Omental fat pad (tissue), 3 donors: ENCODE measurements at regions not wholly inside any gene's neighbourhood (a gene's known extent, or its start where the extent isn't known, plus 50 kb on each side); places are given as distances from the start of the nearest gene placed in this dataset.

Experiments
- ATAC-seq: fragments of 150-250 bp; one replicate; pipeline ENCODE4 v1.9.1; 2016; ENCODE audit warnings: mild to moderate bottlenecking, moderate library complexity; ENCODE audit not compliant: low FRiP score
- DNase-seq: peaks from one replicate; pipeline ENCODE4 v3.0.0-alpha.2; 2019; ENCODE audit warnings: low spot score
- TF ChIP-seq, protein P1 (sequence below), 3 donors: fragments of 450-650 bp; IDR thresholded peaks; one replicate each; pipeline ENCODE4 v1.5.1; 2016 to 2017; ENCODE audit warnings: antibody characterized with exemption in 3 of 3, mild to moderate bottlenecking in 3 of 3, moderate library complexity in 2 of 3

DNA sequence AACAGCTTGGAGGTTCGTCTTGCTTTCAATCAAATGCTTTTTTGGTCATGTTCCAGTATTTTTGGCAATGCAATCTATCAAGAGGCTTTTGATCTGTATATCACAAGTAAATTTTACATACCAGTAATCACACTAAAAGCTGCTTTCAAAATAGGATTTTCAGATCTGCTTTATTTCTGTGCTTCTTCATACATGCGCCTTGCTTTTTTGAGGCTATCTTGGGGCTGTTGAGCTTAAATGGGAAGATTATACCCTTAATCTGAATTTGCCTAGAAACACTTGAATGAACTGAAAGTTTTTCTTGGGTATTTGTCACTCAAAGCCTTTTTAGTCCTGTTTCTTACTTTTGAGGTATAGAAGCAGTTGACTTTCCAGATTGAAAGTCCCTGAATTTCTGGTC, 62.1 kb upstream of the DCBLD2 start:
- DNase-seq (no peak), ATAC-seq (no peak)
- TF ChIP-seq, protein P1, sequence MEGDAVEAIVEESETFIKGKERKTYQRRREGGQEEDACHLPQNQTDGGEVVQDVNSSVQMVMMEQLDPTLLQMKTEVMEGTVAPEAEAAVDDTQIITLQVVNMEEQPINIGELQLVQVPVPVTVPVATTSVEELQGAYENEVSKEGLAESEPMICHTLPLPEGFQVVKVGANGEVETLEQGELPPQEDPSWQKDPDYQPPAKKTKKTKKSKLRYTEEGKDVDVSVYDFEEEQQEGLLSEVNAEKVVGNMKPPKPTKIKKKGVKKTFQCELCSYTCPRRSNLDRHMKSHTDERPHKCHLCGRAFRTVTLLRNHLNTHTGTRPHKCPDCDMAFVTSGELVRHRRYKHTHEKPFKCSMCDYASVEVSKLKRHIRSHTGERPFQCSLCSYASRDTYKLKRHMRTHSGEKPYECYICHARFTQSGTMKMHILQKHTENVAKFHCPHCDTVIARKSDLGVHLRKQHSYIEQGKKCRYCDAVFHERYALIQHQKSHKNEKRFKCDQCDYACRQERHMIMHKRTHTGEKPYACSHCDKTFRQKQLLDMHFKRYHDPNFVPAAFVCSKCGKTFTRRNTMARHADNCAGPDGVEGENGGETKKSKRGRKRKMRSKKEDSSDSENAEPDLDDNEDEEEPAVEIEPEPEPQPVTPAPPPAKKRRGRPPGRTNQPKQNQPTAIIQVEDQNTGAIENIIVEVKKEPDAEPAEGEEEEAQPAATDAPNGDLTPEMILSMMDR (IDR thresholded peaks at IDR 0.05): no peak

- no peak for ATAC-seq
- DNase-seq: no peak
- TF ChIP-seq, protein P1 (IDR thresholded peaks at IDR 0.05): no peak
Measured at GRCh38 chr3:98962951-98963350, 61.5 kb upstream of the DCBLD2 start.

DNA sequence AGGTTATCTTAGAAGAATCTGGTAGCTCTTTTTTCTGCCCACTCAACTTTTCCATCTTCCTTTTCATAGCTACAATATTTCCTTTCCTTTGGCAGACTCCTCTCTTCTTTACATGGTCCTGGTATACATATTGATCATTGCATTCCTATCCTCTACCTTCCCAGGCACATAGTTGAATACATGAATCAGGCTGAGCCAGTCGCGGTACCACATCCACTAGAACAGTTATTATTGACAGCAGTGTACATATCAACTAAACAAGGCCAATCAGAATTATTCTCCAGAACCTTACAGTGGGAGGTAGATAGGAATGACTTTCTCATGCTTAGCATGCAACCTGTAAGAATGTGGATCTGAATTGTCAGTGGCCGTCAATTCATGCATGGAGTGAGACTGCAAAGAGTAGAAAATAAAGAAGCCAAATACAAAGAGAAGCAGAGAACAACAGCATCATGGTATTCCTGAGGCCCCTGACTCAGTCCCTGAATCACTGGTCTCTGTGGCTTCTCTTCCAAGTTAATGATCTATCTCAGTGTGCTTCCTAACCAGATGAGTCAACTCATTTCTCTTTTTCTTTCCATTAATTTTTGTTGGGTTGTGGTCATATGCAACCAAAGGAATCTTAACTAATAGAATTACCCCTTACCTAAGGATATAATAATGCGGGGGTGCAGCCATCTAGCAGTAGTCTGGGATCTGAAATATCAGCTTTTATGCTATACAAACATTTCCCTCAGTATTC, 60.9 kb upstream of the DCBLD2 start:
- DNase-seq (no peak), ATAC-seq (no peak)
- TF ChIP-seq, protein P1 (IDR thresholded peaks at IDR 0.05): no peak

DNA sequence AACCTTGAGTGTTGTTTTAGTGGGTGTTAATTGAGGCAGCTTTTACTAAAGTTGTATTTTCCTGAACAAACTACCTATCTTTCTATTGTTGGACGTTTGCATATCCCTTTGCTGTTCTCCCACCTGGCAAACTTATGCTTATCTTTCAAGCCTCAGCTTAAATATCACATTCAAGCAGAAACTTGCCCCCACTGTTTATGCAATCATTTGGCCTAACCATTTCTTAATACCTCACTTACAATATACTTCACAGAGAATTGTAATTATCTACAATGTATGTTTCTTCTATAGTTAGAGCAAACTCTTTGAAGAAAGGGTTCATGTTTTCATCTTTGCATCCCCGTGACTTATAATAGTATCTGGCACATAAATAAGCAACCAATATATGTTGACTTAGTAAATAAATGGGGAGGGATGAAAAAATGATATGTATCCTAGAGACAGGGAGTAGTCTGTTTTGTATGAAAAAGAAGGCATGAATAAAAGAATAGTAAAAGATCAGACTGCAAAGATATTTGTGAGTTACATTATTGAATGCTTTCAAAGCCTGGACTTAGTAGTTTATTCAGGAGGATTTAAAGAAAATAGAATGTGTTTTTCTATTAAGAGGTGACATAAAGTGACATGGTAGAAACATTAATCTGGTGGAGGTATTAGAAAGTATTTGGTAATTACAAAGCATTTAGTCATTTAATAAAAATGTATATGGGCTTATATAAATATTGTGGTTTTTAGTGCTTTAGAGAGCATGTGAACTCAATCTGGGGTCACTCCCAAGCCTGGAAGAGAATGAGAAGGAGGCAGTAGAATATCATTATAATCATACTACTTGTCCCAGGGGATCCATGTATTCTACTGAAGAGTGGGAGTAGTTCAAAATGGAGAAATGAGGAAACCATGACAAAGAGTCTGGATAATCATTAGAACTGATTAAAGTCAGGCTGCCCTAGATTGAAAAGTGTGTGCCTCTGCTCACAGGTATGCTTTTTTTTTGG, 60.0 kb upstream of the DCBLD2 start:
- TF ChIP-seq, protein P1 (IDR thresholded peaks at IDR 0.05): no peak
- DNase-seq (no peak), ATAC-seq (no peak)

DNA sequence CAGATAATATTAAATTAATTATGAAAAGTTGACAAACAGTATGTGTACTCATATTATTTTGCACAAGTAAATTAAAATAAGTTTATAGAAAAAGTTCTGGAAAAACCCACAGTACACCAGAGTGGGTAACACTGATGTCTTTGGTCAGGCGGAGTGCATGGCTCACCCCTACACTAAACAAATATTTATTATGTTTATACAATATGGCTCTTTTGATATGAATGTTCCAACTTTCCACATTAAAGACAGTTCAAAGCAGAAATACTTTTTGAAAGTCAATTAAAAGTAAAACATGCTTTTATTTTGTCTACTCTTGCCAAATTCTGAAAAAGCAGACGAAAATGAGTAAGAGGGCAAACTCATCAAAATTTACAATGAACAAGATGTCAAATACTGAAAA, 56.2 kb upstream of the DCBLD2 start:
- DNase-seq (no peak), ATAC-seq (no peak)
- TF ChIP-seq, protein P1 (IDR thresholded peaks at IDR 0.05): no peak

GRCh38 chr3:98956008-98956407, 54.5 kb upstream of the DCBLD2 start:
- ATAC-seq: no peak
- no peak for DNase-seq
- TF ChIP-seq, protein P1 (IDR thresholded peaks at IDR 0.05): no peak
